ENCODE measurements at regions not wholly inside any gene's neighbourhood (a gene's known extent, or its start where the extent isn't known, plus 50 kb on each side); places are given as distances from the start of the nearest gene placed in this dataset.

- DNase-seq (ENCODE audit: insufficient read length, low spot score, missing footprints), result no peak
- no peaks in the 10 kb centered on the region for H4K20me1 ChIP-seq (ENCODE audit: insufficient read depth, low read length)
- no peaks in the 10 kb centered on the region for H3K9me3 ChIP-seq (ENCODE audit: low read depth, low read length)
- no peak overlapping the region for H3K4me2 ChIP-seq (ENCODE audit: insufficient read depth, low read length)
- H3K36me3 ChIP-seq (ENCODE audit: insufficient read depth, low read length), result no peaks in the 10 kb centered on the region
- no peak overlapping the region for H3K4me3 ChIP-seq (ENCODE audit: insufficient read depth, low read length)
- H3K4me1 ChIP-seq (ENCODE audit: insufficient read depth, low read length), result no peaks in the 10 kb centered on the region
- no peaks in the 10 kb centered on the region for H3K27me3 ChIP-seq (ENCODE audit: insufficient read depth, low read length)
- H2AFZ ChIP-seq (ENCODE audit: low read length), result no peak overlapping the region
- no peaks in the 10 kb centered on the region for H3K79me2 ChIP-seq (ENCODE audit: insufficient read depth, low read length)
- no peak for TF ChIP-seq CTCF (IDR thresholded peaks at IDR 0.05; ENCODE audit: extremely low read depth, low read depth, low read length)
- no peak overlapping the region for H3K27ac ChIP-seq (ENCODE audit: low read depth, low read length)
Measured at GRCh38 chr2:5250482-5250881, 441.7 kb upstream of the SOX11 start.

GRCh38 chr2:5253263-5253662 is 438.9 kb upstream of the SOX11 start:
- Histone ChIP-seq H3K36me3 (ENCODE audit: insufficient read depth, low read length) (no peaks in the 10 kb centered on the region), H3K9me3 (ENCODE audit: low read depth, low read length) (no peaks in the 10 kb centered on the region)

GRCh38 chr2:5254791-5255332 is 437.3 kb upstream of the SOX11 start:
- no peak overlapping the region for H3K4me3 ChIP-seq (ENCODE audit: insufficient read depth, low read length)
- no peaks in the 10 kb centered on the region for H4K20me1 ChIP-seq (ENCODE audit: insufficient read depth, low read length)
- no peaks in the 10 kb centered on the region for H3K79me2 ChIP-seq (ENCODE audit: insufficient read depth, low read length)
- no peak overlapping the region for H3K27ac ChIP-seq (ENCODE audit: low read depth, low read length)
- no peaks in the 10 kb centered on the region for H3K36me3 ChIP-seq (ENCODE audit: insufficient read depth, low read length)
- no peaks in the 10 kb centered on the region for H3K4me1 ChIP-seq (ENCODE audit: insufficient read depth, low read length)
- no peak overlapping the region for H3K4me2 ChIP-seq (ENCODE audit: insufficient read depth, low read length)
- no peaks in the 10 kb centered on the region for H3K9me3 ChIP-seq (ENCODE audit: low read depth, low read length)
- H2AFZ ChIP-seq (ENCODE audit: low read length), result no peak overlapping the region
- H3K27me3 ChIP-seq (ENCODE audit: insufficient read depth, low read length), result no peaks in the 10 kb centered on the region
- TF ChIP-seq CTCF (IDR thresholded peaks at IDR 0.05; ENCODE audit: extremely low read depth, low read depth, low read length), result no peak
- no peak for DNase-seq (ENCODE audit: insufficient read length, low spot score, missing footprints)

More at GRCh38 chr2:5253263-5253662, 438.9 kb upstream of the SOX11 start:
- Histone ChIP-seq H3K4me3 (ENCODE audit: insufficient read depth, low read length) (no peak overlapping the region), H3K4me2 (ENCODE audit: insufficient read depth, low read length) (no peak overlapping the region), H3K79me2 (ENCODE audit: insufficient read depth, low read length) (no peaks in the 10 kb centered on the region), H3K4me1 (ENCODE audit: insufficient read depth, low read length) (no peaks in the 10 kb centered on the region), H3K27ac (ENCODE audit: low read depth, low read length) (no peak overlapping the region), H2AFZ (ENCODE audit: low read length) (no peak overlapping the region), H3K27me3 (ENCODE audit: insufficient read depth, low read length) (no peaks in the 10 kb centered on the region), H4K20me1 (ENCODE audit: insufficient read depth, low read length) (no peaks in the 10 kb centered on the region)
- no peak for DNase-seq (ENCODE audit: insufficient read length, low spot score, missing footprints)
- no peak for TF ChIP-seq CTCF (IDR thresholded peaks at IDR 0.05; ENCODE audit: extremely low read depth, low read depth, low read length)

- Histone ChIP-seq H4K20me1 (ENCODE audit: insufficient read depth, low read length) (no peaks in the 10 kb centered on the region), H3K79me2 (ENCODE audit: insufficient read depth, low read length) (no peaks in the 10 kb centered on the region), H3K4me2 (ENCODE audit: insufficient read depth, low read length) (no peak overlapping the region), H3K27me3 (ENCODE audit: insufficient read depth, low read length) (no peaks in the 10 kb centered on the region), H3K4me1 (ENCODE audit: insufficient read depth, low read length) (no peaks in the 10 kb centered on the region), H3K9me3 (ENCODE audit: low read depth, low read length) (no peaks in the 10 kb centered on the region), H3K27ac (ENCODE audit: low read depth, low read length) (no peak overlapping the region), H2AFZ (ENCODE audit: low read length) (no peak overlapping the region), H3K4me3 (ENCODE audit: insufficient read depth, low read length) (no peak overlapping the region), H3K36me3 (ENCODE audit: insufficient read depth, low read length) (no peaks in the 10 kb centered on the region)
- no peak for TF ChIP-seq CTCF (IDR thresholded peaks at IDR 0.05; ENCODE audit: extremely low read depth, low read depth, low read length)
- no peak for DNase-seq (ENCODE audit: insufficient read length, low spot score, missing footprints)
Measured at GRCh38 chr2:5263291-5263690, 428.9 kb upstream of the SOX11 start.
